ENCODE measurements at regions not wholly inside any gene's neighbourhood (a gene's known extent, or its start where the extent isn't known, plus 50 kb on each side); places are given as distances from the start of the nearest gene placed in this dataset.

GRCh38 chr6:125439512-125439911, 137.7 kb upstream of the HDDC2 start:
- no peak for TF ChIP-seq EZH2phosphoT487 (IDR thresholded peaks at IDR 0.05; ENCODE audit: low read depth)
- TF ChIP-seq CTCF (IDR thresholded peaks at IDR 0.05; ENCODE audit: low read depth, low read length): no peak
- H3K9me3 ChIP-seq (ENCODE audit: insufficient read depth, low read length): no peaks in the 10 kb centered on the region
- no peaks in the 10 kb centered on the region for H4K20me1 ChIP-seq (ENCODE audit: insufficient read depth, low read length)

GRCh38 chr6:125444006-125444923, 142.5 kb upstream of the HDDC2 start:
- Histone ChIP-seq H3K4me3 (ENCODE audit: low read length) (no peak overlapping the region), H2AFZ (ENCODE audit: low read depth, low read length) (no peak overlapping the region), H3K9me3 (ENCODE audit: insufficient read depth, low read length) (no peaks in the 10 kb centered on the region), H4K20me1 (ENCODE audit: insufficient read depth, low read length) (no peaks in the 10 kb centered on the region), H3K36me3 (replicated peaks; ENCODE audit: low read depth, low read length) (no peaks in the 10 kb centered on the region), H3K4me2 (ENCODE audit: low read length) (no peak overlapping the region), H3K9ac (ENCODE audit: low read length) (no peak overlapping the region), H3K27me3 (ENCODE audit: low read depth, low read length) (no peaks in the 10 kb centered on the region), H3K27ac (ENCODE audit: low read length) (no peak overlapping the region), H3K79me2 (ENCODE audit: low read length) (no peaks in the 10 kb centered on the region), H3K4me1 (ENCODE audit: low read length) (no peaks in the 10 kb centered on the region)
- no peak for TF ChIP-seq CTCF (IDR thresholded peaks at IDR 0.05; ENCODE audit: low read depth, low read length)
- TF ChIP-seq EZH2phosphoT487 (IDR thresholded peaks at IDR 0.05; ENCODE audit: low read depth): no peak

More at GRCh38 chr6:125439512-125439911, 137.7 kb upstream of the HDDC2 start:
- H3K27me3 ChIP-seq (ENCODE audit: low read depth, low read length): no peaks in the 10 kb centered on the region
- H3K36me3 ChIP-seq (replicated peaks; ENCODE audit: low read depth, low read length): no peaks in the 10 kb centered on the region
- H2AFZ ChIP-seq (ENCODE audit: low read depth, low read length): no peak overlapping the region
- H3K4me1 ChIP-seq (ENCODE audit: low read length): no peaks in the 10 kb centered on the region
- H3K27ac ChIP-seq (ENCODE audit: low read length): no peak overlapping the region
- H3K9ac ChIP-seq (ENCODE audit: low read length): no peak overlapping the region
- H3K4me2 ChIP-seq (ENCODE audit: low read length): no peak overlapping the region
- H3K79me2 ChIP-seq (ENCODE audit: low read length): no peaks in the 10 kb centered on the region
- no peak overlapping the region for H3K4me3 ChIP-seq (ENCODE audit: low read length)

GRCh38 chr6:125445054-125445453, 143.3 kb upstream of the HDDC2 start:
- no peaks in the 10 kb centered on the region for H3K4me1 ChIP-seq (ENCODE audit: low read length)
- H4K20me1 ChIP-seq (ENCODE audit: insufficient read depth, low read length): no peaks in the 10 kb centered on the region
- no peak overlapping the region for H3K9ac ChIP-seq (ENCODE audit: low read length)
- H3K79me2 ChIP-seq (ENCODE audit: low read length): no peaks in the 10 kb centered on the region
- H2AFZ ChIP-seq (ENCODE audit: low read depth, low read length): no peak overlapping the region
- no peak overlapping the region for H3K4me3 ChIP-seq (ENCODE audit: low read length)
- H3K27ac ChIP-seq (ENCODE audit: low read length): no peak overlapping the region
- no peaks in the 10 kb centered on the region for H3K36me3 ChIP-seq (replicated peaks; ENCODE audit: low read depth, low read length)
- TF ChIP-seq CTCF (IDR thresholded peaks at IDR 0.05; ENCODE audit: low read depth, low read length): no peak
- no peak for TF ChIP-seq EZH2phosphoT487 (IDR thresholded peaks at IDR 0.05; ENCODE audit: low read depth)
- no peaks in the 10 kb centered on the region for H3K9me3 ChIP-seq (ENCODE audit: insufficient read depth, low read length)
- H3K4me2 ChIP-seq (ENCODE audit: low read length): no peak overlapping the region
- no peaks in the 10 kb centered on the region for H3K27me3 ChIP-seq (ENCODE audit: low read depth, low read length)

GRCh38 chr6:125446011-125446410, 144.2 kb upstream of the HDDC2 start:
- no peaks in the 10 kb centered on the region for H4K20me1 ChIP-seq (ENCODE audit: insufficient read depth, low read length)
- no peak overlapping the region for H3K9ac ChIP-seq (ENCODE audit: low read length)
- H3K4me3 ChIP-seq (ENCODE audit: low read length): no peak overlapping the region
- H3K4me2 ChIP-seq (ENCODE audit: low read length): no peak overlapping the region
- H3K27me3 ChIP-seq (ENCODE audit: low read depth, low read length): no peaks in the 10 kb centered on the region
- H2AFZ ChIP-seq (ENCODE audit: low read depth, low read length): no peak overlapping the region
- no peaks in the 10 kb centered on the region for H3K9me3 ChIP-seq (ENCODE audit: insufficient read depth, low read length)
- no peaks in the 10 kb centered on the region for H3K4me1 ChIP-seq (ENCODE audit: low read length)
- H3K79me2 ChIP-seq (ENCODE audit: low read length): no peaks in the 10 kb centered on the region
- H3K36me3 ChIP-seq (replicated peaks; ENCODE audit: low read depth, low read length): no peaks in the 10 kb centered on the region
- TF ChIP-seq EZH2phosphoT487 (IDR thresholded peaks at IDR 0.05; ENCODE audit: low read depth) (no peak), CTCF (IDR thresholded peaks at IDR 0.05; ENCODE audit: low read depth, low read length) (no peak)
- H3K27ac ChIP-seq (ENCODE audit: low read length): no peak overlapping the region

Measured in OCI-LY3 (cell line).